Breast epithelium (tissue), 3 donors: ENCODE measurements at regions not wholly inside any gene's neighbourhood (a gene's known extent, or its start where the extent isn't known, plus 50 kb on each side); places are given as distances from the start of the nearest gene placed in this dataset.

Experiments used
- CTCF ChIP-seq, 3 donors: fragments of 450-650 bp; IDR thresholded peaks; one replicate each; pipeline ENCODE4 v1.5.1; 2016 to 2017; ENCODE audit warnings: antibody characterized with exemption in 3 of 3, mild to moderate bottlenecking in 3 of 3, moderate library complexity in 3 of 3
- POLR2A ChIP-seq: fragments of 450-650 bp; IDR thresholded peaks from one replicate; pipeline ENCODE4 v1.6.1; 2016; ENCODE audit warnings: antibody characterized with exemption, mild to moderate bottlenecking, moderate library complexity
- POLR2AphosphoS5 ChIP-seq, 3 donors: sonication (generic); formaldehyde crosslinking; IDR thresholded peaks; one replicate each; pipeline ENCODE4 v1.6.1; 2017; ENCODE audit warnings: antibody characterized with exemption in 3 of 3

- TF ChIP-seq POLR2AphosphoS5 (IDR thresholded peaks at IDR 0.05) (no peak), CTCF (IDR thresholded peaks at IDR 0.05) (no peak), POLR2A (no peak)
Measured at GRCh38 chr2:166805753-166806152, 82.5 kb upstream of the XIRP2 start.
